ENCODE measurements at regions not wholly inside any gene's neighbourhood (a gene's known extent, or its start where the extent isn't known, plus 50 kb on each side); places are given as distances from the start of the nearest gene placed in this dataset.

DNA sequence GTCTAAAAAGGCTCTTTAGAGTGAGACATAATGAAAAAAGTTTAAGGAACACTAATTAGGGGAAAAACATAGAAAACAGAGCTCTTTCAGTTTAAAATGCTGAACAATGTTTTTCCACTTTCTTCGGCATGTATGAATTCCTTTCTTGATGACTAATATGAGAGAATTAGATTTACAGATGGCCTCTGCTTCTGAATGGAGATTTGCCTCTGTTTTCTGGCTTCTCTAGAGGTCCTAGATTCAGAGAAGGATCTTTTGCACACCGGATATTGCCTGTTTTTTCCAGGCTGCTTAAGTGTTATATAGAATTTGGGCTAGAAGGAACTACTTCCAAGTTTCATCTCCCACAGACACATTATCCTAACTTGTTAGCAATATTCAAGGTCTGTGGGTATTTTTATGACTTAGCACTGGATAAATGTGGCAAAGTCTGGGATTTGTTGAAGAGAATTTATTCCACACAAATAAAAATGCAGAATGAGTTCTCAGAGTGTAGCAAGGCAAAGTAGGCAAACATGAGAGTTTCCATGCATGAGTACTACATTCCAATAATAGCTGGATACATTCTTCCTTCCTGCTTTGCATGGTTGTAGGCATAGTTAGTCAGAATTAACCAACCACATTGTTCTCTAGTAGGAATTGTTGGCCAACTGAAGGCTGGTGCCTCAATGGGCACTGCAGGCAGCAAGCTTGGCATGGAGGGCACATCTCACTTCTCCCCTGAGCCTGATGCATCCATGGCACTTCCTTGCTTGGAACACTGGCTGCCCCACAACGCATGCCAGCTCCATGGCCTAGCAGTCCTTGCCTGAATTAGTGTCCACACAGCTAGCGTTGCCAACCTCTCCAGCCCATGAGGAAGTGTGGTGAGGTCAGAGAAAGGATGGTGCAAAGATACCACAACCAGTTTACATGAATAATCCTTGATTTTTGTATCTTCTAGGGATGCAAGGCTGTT is 224.2 kb downstream of the CLIC5 start:
- peak; percentile 88 for DNase-seq (ENCODE audit: low read depth)

DNA sequence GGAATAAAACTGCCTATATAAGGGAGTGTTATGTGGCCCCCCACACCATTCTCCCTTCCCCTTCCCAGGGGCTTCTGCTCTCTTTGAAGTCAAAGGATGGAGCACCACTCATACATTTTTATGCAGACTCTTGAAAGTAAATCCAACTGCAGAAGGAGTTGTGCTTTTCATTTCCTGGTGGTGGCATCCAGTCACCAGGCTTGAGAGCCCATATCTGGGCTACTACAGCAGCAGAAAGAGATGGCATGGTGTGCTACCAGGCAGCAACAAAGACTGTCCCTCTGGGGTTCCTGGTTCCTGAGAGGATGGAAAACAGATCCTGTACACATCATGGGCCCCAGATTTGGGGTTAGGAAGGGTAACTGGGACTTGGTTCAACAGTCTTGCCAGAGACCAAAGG is 226.4 kb downstream of the CLIC5 start:
- DNase-seq (ENCODE audit: low read depth): no peak

DNA sequence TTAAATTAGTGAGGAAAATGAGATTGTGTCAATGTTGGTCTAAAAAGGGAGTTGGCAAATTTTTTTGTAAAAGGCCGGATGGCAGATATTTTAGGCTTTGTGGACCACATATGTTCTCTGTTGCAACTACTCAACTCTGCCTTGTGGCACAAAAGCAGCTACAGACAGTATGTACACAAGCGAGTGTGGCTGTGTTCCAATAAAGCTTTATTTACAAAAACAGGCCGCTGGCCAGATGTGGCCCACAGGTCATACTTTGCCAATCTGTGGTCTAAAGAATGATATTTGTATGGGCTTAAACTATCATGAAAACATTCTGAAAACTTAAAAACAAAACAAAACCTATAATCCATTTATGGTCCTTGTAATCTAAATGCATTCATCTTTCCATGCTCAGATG is 228.3 kb downstream of the CLIC5 start:
- DNase-seq (ENCODE audit: low read depth): no peak

DNA sequence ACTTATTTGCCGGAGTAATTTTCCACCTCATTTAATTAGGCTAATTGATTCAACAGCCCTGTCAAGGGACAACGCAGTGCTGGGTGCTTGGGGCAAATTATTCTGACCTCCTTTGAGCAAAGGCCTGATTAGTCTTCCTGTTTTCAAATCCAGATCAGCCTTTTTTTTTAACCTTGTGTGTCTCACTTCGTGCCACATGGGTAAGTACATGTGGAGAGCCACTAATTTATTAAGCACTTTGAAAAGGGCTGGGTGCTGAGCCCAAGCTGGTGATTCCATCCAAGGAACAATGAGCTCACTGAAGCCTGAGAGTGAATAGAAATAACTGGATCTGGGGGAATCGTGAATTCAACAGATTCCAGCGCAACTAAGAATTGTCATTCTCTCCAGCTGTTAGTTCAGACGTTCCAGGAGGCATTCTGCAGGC is 229.3 kb downstream of the CLIC5 start:
- DNase-seq (ENCODE audit: low read depth): no peak

DNA sequence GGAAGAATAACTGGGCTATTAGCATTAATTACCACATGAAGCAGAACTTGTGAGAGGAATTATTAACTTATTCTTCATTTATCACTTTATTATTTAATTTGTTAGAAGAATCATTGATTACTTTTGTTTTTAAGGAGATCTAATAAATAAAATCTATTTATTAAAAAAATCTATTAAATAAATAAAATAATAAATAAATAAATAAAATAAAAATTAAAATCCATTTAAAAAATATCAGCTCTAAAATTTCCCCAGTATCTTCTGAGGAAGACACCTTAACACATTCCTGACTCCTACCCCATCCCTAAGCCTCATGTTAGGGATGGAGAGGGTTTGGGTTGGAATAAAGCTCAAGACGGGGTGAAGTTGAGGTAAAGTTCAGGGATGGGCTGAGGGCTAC is 231.4 kb downstream of the CLIC5 start:
- no peak for DNase-seq (ENCODE audit: low read depth)

DNA sequence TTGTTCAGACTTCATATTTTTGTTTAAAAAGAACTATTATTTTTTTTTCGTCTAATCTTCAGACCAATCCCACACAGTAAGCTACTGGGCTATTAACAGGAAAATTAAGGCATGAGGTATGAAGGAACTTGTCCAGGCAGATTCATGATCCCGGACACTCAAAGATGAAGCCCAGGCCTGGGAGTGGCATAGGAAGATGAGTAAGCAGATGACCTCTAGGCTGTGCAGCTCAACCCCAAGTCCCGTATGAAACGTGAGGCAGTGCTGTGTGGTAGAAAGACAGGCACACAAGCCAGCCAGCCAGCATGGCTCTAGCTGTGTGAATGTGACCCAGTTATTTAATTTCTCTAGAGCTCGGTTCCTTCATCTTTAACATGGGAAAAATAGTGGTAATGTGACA is 231.9 kb downstream of the CLIC5 start:
- DNase-seq (ENCODE audit: low read depth): peak; percentile 21

DNA sequence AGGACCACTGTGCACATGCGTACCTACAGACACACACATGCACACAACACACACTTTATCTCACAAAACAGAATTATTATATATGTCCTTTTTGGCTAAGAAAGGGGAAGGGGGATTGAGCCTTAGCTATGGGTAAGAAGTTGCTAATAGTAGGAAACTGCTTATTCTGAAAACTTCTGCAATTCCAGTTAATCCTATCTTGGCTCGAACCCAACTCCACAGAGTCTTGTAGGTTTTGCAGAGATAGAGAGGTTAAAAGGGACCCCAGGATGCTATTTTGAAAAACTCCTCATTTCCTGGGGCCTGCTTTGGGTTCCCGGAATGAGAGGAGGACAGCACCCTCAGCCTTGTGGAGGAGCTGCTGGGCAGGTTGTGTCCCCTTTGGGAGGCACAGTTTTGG is 233.8 kb downstream of the CLIC5 start:
- no peak for DNase-seq (ENCODE audit: low read depth)

DNA sequence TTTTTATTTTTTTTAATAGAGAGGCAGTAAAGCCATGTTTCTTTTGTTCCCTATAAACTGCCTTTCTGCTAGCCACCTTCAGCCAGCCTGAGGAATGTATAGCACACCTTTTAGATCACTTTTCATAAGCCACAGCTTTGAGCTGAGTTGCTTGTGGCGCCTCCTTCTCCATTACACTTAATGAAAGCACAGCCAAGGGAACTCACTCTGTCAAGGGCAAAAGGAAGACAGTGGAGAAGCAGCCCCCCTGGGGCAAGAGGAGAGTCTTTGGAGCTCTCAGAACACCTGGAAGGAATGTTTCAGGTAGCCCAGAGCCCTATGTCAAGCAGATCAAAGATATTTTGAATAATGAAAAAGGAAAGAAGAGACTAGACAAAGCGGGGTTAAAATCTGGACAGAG is 235.1 kb downstream of the CLIC5 start:
- no peak for DNase-seq (ENCODE audit: low read depth)

DNA sequence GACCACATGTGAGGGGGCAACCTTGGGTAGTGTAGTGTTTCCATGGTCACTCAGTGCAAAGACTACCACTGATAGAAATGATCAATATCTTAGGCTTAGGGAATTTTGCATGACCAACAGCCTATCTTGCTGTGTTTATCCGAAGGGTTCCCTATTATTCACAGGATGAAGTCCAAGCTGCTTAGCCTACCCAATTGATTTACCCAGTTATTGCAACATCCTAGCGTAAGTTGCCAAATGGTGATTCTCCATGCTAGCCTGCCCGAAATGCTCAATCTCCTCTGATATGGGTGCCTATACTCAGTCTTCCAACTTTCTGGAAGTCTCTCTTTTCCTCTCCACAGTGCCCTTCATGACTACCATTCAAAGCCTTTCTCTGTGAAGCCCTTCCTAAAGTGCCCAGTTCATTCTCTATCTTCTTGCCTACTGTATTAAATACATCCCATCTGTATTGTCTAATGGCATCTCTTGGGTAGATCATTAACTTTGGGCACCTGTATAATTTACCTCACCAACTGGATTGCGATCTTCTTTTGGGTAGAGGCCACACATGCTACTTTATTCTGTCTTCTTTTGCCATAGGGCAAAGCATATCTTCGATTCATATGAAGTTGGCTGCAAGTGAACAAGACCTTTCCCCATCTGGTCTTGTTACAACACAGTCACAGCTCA is 240.5 kb downstream of the CLIC5 start:
- no peak for DNase-seq (ENCODE audit: low read depth)

DNA sequence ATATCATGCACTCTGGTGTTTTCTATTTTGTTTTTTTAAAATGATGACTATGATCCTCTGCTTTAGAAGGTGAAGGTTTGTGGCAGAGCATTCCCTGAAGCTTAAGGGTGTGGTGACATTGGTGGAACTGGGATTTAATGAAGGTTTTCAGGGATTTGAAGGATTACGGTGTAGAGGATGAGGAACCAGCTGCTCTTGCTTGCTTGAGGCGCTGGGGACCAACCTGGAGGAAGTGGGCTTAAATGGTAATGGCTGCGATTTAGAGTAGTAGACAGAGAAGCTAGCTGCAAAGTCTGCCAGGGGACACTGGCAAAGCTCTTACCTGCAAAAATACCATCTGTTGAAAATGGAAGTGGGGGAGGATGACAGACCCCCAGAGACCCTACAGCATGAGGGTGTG is 241.8 kb downstream of the CLIC5 start:
- DNase-seq (ENCODE audit: low read depth): no peak

DNA sequence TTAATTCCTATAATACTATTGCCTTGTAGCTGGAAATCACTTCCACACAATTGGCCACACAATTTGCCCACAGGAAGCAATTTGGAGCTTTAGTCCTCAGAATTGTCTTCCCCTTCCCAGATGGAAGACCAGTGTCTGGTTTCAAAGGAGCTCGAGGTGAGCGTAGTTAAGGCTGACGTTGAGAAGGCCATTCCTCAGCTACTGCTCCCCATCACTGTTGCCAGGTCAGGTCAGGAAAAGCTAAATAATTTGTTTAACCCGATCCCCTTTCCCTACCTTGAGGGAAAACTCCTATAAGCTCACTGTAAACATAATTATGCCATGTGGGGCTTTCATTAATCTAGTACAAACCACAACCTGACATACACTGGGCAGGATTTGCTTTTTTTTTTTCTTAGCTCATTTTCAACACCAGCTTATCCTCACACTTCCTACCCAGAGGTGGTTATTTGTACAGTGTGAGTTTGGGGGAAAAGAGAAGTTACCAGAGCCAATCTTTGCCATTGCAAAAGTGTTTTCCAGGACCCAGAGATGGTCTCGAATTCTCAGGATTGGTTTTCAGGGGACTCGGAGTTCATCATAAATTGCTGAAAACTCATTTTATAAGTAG is 242.7 kb downstream of the CLIC5 start:
- peak; percentile 34 for DNase-seq (ENCODE audit: low read depth)

DNA sequence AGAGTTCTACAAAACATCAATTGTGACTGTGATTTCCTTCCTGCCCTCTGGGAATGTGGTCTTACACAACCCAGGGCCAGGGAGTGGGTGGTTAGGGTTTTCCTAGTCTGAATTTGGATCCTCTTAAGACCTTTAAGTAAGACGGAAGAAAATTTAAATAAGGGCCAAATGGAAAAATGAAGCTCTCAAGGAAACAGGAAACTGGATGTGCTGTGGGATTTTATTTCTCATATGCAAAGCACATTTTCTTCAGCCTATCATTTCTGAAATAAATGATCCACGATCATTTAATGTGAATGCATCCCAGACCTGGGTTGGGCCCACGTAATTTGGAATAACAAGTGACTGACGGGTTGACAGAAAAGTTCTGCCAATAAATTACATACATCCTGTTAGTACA is 243.6 kb downstream of the CLIC5 start:
- DNase-seq (ENCODE audit: low read depth): no peak

DNA sequence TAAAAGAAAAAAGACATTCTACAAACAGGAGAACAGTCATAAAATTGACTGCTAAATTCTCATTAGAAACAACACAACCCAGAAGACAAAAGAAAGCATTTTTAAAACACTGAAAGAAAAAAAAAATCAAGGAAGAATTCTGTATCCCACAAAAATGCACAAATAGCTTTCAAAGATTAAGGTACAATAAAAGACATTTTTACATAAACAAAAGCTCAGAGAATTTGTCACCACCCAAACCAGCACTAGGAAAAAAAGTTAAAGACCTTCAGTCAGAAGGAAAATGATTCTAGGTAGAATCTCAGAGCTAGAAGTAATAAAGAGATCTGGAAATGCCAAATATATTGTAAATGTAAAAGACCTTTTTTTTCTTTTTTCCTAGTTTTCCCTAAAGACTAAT is 252.4 kb downstream of the CLIC5 start:
- DNase-seq (ENCODE audit: low read depth): no peak

DNA sequence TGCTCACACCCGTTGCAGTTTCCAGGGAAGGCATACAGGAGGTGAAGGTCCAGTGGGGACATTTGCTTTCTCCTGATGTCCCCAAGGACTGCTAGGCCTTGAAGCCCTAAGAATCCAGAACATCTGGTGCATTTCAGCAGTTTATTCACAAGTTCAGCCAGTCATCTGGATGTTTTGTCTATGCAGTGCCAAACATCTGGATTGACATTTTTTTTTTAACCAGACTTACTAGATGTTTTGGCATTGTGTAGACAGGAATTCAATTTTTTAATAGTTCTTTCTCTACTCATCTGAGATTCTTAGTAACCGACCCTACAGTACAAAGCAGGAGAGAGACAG is 256.2 kb downstream of the CLIC5 start:
- DNase-seq (ENCODE audit: low read depth): no peak

DNA sequence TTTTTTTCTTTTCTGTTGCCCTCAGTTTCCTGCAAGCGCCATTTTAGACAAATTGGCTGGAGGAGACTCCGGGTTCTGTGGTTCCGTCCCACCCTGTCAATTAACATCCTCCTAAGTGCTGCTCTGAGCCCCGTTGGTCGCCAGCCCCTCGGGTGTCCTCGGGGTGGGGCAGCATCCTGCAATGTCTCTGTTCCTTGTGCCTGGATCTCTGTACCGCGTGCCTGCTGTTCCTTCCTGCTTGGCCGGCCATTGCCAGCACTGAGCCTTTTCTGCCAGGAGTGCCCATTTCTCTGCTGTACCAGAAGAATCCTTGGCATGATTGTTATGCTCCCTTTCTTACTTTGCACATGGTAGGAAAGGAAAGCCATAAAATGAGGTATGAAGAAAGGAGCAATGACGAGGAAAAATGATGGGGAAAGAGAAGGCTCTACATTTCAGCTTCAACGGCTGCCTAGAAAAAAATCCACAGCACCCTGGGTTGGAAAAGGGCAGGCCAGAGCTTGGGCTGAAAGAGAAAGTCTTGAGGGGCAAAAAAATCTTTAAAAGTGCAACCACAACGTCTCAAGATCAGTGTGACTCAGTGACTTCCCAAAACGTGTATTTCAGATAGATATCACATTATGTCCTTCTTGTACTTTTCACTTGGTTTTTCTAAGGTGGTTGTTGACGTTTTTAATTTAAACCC is 256.7 kb downstream of the CLIC5 start:
- no peak for DNase-seq (ENCODE audit: low read depth)

DNA sequence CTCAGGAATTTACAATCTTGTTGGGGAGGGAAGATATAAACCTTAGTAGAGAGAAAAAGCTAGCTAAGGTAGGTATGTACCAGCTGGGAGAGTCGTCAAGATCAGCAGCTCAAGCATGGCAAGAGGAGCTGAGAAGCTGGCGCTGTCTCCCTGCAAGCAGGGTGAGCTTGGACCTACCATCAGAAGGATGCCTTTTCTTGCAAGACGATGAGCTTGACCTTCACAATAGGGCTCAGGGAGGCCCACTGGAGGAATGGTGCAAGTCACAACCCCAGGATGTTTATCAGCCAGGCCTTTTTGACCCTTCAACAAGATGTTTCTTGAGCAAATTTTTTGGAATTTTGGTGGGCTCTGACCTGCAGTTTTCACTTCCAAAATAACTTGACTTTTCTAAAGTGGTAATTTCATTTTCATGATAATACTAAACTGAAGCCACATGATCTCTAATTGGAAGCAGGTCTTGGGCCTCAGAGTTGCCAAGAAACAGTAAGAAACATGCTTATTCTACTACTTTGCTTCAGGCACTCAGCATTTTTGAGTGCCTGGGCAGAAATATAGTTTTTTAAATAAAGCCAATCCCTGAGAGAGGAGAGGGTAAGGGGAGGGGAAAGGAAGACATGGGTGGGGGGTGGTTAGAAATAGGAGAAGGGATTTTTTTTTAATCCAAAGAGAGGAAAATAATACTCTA is 258.1 kb downstream of the CLIC5 start:
- DNase-seq (ENCODE audit: low read depth): no peak

DNA sequence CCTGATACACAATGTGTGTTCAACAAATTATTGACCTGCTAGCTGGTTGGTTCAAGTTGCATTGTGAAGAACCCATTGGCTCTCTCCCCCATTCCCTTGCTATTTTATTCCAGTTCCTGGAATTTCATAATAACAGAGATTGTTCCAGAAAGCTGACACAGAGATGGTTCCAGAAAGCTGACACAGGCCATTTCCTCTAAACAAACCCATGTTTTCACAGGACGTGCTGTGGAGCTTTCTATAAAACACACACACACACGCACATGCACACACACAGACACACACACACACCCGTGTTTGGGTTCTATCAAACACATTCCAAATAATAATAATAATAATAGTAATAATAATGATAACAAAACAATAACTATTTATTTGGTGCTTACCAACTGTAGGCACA is 259.1 kb downstream of the CLIC5 start:
- no peak for DNase-seq (ENCODE audit: low read depth)

DNA sequence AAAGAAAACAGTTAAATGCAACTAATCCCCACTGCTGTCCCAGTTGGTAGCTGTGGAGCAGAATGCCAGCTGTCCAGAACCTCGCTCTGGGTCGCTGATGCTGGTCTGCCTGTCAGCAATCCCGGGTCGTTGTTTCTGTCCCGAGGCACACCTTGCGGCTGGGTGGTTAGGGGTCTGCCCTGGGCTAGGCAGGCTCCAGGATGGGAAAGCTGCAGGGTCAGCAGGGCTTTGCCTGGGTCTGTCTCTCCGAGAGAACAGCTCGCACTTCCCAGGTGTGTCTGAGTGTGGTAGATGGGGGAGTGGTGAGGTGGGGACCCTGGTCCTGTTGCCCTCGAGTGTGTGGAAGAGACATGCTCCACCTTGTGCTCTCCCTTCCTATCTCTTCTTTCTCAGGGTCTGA is 261.2 kb downstream of the CLIC5 start:
- no peak for DNase-seq (ENCODE audit: low read depth)

DNA sequence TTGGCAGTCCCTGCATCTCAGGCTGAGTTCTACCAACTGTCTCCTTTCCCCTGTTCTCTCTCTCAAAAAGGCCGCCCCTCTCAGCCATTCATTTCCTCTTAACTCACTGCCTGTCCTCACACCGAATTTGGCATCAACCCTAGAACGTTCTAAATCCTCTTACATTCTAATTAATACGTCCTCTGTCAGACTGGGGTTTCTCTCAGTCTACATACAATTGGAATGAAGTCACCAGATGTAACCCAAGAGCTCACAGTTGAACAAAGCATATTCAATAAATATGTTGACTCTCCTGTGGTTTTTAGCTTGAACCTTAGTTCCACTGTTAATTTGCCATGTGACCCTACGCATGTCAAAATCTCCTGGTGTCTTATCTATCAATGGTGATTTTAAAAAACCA is 269.6 kb downstream of the CLIC5 start:
- DNase-seq (ENCODE audit: low read depth): peak; percentile 63

DNA sequence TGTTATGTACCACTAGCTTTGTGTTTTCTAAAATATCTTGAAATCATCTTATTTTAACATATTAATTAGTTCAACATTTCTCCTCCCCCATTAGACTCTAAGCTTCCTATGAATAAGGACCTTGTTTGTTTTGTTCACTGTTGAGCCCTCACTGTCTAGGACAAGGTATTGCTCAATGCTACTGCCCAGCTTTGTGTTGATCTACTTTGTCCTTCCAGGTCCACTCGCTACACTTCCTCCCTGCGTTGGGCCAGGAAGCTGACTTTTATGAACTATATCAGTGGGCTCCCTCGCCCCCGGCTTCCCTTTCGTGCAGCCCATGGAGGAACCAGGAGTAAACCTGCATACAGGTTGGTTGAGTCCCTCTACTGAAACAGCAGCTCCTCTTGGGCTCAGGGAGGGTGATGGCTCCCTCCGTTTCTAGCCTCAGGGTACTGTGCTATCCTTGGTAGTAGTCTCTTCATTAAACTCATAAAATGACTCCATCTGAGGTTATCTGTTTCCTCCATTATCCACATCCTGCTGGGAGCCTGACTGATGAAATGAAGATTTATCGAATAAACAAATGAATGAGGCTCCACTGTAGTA is 272.5 kb downstream of the CLIC5 start:
- peak; percentile 79 for DNase-seq (ENCODE audit: low read depth)

DNA sequence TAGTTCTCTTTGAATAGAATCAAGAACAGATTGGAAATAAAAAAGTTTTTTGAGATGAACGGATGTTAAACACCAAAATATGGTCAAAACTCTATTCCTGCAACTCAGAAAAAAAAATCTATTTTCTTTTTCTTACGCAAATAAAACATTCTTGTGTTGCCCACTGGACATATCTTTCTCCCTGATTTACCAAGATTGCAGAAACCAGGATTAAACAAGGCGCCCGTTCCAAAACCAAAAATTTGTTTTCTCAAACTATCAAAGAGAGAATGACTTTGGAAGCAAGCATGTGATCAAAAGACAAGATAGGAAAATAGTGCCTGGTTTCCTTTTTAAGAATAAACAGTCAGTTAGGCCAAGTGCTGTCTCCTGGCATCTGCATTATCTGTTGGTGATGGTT is 273.1 kb downstream of the CLIC5 start:
- peak; percentile 77 for DNase-seq (ENCODE audit: low read depth)
